ENCODE measurements at regions not wholly inside any gene's neighbourhood (a gene's known extent, or its start where the extent isn't known, plus 50 kb on each side); places are given as distances from the start of the nearest gene placed in this dataset.

DNA sequence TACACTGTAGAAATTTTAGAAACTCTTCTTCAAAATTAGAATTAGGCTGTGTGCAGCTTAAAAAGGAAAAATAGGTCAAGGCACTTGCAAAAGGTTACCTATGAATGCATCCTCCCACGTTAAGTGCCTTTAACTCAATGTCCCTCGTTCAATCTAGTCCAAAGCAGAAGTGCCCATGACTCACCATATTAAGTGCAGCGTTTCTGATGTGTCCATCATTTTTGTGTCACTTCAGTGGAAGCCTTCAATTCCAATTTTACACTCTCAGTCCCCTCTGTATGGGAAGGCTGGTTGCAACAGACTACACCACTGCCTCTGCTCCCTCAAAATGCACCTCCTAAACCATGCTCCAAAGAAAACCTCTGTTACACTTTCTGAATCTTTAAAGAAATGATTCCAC lies 53.4 kb downstream of the FOXB1 start:
- no peaks in the 10 kb centered on the region for H3K36me3 ChIP-seq (ENCODE audit: control insufficient read depth, insufficient read depth, low read length)
- peaks cover 6% of the 10 kb centered on the region for H3K9me3 ChIP-seq (ENCODE audit: control insufficient read depth, low read length)
- H3K4me3 ChIP-seq (ENCODE audit: low read length) = no peak overlapping the region
- no peaks in the 10 kb centered on the region for H3K27me3 ChIP-seq (ENCODE audit: control insufficient read depth, insufficient read depth, low read length)
- H3K9ac ChIP-seq (ENCODE audit: low read length) = no peak overlapping the region
- no peaks in the 10 kb centered on the region for H3K4me1 ChIP-seq (ENCODE audit: control insufficient read depth, insufficient read depth, low read length)

DNA sequence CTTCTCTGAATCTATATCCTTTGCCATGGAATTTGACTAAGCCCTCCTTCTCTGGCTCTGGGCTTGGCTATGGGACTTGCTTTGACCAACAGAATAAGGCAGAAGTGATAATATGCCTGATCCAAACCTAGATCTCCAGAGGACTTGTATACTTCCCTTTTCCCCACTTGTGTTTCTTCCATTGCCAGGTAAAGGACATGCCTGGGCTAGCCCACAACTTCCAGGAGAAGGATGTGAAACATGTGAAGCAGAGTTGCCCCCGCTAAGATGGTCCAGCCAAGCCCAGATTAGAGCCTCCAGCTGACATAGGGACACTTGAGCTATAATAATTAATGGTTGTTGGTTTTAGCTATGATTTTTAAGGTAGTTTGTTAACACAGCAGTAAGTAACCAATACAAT lies 55.1 kb downstream of the FOXB1 start:
- no peak overlapping the region for H3K4me3 ChIP-seq (ENCODE audit: low read length)
- H3K9ac ChIP-seq (ENCODE audit: low read length) = no peak overlapping the region
- no peaks in the 10 kb centered on the region for H3K4me1 ChIP-seq (ENCODE audit: control insufficient read depth, insufficient read depth, low read length)
- H3K27me3 ChIP-seq (ENCODE audit: control insufficient read depth, insufficient read depth, low read length) = no peaks in the 10 kb centered on the region
- H3K9me3 ChIP-seq (ENCODE audit: control insufficient read depth, low read length) = peaks cover 6% of the 10 kb centered on the region
- H3K36me3 ChIP-seq (ENCODE audit: control insufficient read depth, insufficient read depth, low read length) = no peaks in the 10 kb centered on the region

DNA sequence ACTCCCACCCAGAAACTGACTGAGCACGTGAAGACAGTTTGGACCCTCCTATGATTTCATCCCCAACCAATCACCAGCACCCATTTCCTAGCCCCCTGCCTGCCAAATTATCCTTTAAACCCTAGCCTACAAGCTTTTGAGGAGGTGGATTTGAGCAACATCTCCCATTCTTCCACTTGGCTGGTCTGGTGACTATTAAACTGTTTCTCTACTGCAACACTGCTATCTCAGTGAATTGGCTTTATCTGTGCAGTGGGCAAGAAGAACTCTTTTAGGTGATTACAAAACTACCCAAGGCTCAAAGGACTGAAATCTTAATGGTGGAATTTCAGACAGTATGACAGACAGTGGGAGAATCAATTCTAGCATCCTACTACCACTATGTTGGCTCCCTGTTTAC lies 57.6 kb downstream of the FOXB1 start:
- Histone ChIP-seq H3K9me3 (ENCODE audit: control insufficient read depth, low read length) (peaks cover 6% of the 10 kb centered on the region), H3K36me3 (ENCODE audit: control insufficient read depth, insufficient read depth, low read length) (no peaks in the 10 kb centered on the region), H3K4me1 (ENCODE audit: control insufficient read depth, insufficient read depth, low read length) (no peaks in the 10 kb centered on the region), H3K27me3 (ENCODE audit: control insufficient read depth, insufficient read depth, low read length) (peaks cover 3% of the 10 kb centered on the region), H3K4me3 (ENCODE audit: low read length) (no peak overlapping the region), H3K9ac (ENCODE audit: low read length) (no peak overlapping the region)

- H3K9me3 ChIP-seq (ENCODE audit: control insufficient read depth, low read length) = peaks cover 6% of the 10 kb centered on the region
- no peaks in the 10 kb centered on the region for H3K36me3 ChIP-seq (ENCODE audit: control insufficient read depth, insufficient read depth, low read length)
- H3K27me3 ChIP-seq (ENCODE audit: control insufficient read depth, insufficient read depth, low read length) = peaks cover 3% of the 10 kb centered on the region
- H3K4me1 ChIP-seq (ENCODE audit: control insufficient read depth, insufficient read depth, low read length) = no peaks in the 10 kb centered on the region
- no peak overlapping the region for H3K4me3 ChIP-seq (ENCODE audit: low read length)
- no peak overlapping the region for H3K9ac ChIP-seq (ENCODE audit: low read length)
Observed at GRCh38 chr15:60062826-60063225, 58.7 kb downstream of the FOXB1 start.

DNA sequence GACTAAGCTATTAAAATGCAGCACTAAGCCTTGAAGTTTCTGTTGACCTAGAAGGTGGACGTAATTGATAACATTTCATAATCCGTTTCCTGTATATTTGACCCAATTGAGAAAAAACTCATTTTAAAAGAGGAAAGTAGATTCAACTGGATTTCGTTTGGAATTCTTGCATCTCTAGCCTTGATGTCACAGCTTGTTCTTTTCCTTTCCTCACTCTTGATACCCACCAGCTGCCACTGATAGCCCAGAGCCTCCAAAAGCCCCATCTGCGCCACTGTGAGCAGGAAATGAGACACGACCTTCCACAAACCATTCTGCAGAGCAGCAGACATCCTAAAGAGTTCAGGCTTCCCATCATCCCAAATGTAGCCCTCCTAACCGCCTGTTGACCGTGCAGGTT lies 61.8 kb downstream of the FOXB1 start:
- Histone ChIP-seq H3K36me3 (ENCODE audit: control insufficient read depth, insufficient read depth, low read length) (no peaks in the 10 kb centered on the region), H3K4me1 (ENCODE audit: control insufficient read depth, insufficient read depth, low read length) (no peaks in the 10 kb centered on the region), H3K9me3 (ENCODE audit: control insufficient read depth, low read length) (peaks cover 6% of the 10 kb centered on the region), H3K9ac (ENCODE audit: low read length) (no peak overlapping the region), H3K27me3 (ENCODE audit: control insufficient read depth, insufficient read depth, low read length) (peaks cover 3% of the 10 kb centered on the region), H3K4me3 (ENCODE audit: low read length) (no peak overlapping the region)

DNA sequence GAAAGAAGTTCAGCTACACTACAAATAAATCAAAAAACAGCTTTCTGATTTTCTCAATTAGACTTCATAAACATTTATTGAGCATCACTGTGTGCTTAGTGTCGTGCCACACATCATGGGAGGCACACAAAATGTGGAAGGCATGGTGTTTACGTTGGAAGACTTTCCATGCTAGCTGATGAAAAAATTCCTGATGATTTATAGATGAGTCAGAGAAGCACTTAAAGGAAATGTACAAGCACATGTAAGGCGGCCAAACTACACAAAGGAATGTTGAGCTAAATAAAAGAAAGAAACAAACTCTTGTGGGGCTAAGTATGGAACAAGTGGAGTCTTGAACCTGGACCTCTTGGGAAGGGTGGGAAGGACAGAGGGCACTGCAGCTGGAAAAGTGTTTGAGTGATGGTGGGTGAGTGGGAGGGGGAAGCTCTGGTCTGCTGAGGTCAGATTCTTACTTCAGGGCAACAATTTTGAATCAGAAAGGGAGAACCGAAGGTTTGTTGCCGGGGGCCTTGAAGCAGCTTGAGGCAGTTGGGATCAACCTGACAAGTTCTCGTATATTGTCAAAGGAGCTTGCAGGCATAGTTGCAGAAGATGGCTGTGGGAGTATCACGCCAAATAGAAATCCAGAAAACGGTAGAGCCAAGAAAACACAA lies 66.9 kb downstream of the FOXB1 start:
- H3K9me3 ChIP-seq (ENCODE audit: control insufficient read depth, low read length) = no peaks in the 10 kb centered on the region
- H3K4me3 ChIP-seq (ENCODE audit: low read length) = no peak overlapping the region
- no peaks in the 10 kb centered on the region for H3K4me1 ChIP-seq (ENCODE audit: control insufficient read depth, insufficient read depth, low read length)
- H3K27me3 ChIP-seq (ENCODE audit: control insufficient read depth, insufficient read depth, low read length) = peaks cover 3% of the 10 kb centered on the region
- no peaks in the 10 kb centered on the region for H3K36me3 ChIP-seq (ENCODE audit: control insufficient read depth, insufficient read depth, low read length)
- no peak overlapping the region for H3K9ac ChIP-seq (ENCODE audit: low read length)

GRCh38 chr15:60072826-60073465 lies 68.8 kb downstream of the FOXB1 start:
- Histone ChIP-seq H3K4me3 (ENCODE audit: low read length) (no peak overlapping the region), H3K4me1 (ENCODE audit: control insufficient read depth, insufficient read depth, low read length) (no peaks in the 10 kb centered on the region)

DNA sequence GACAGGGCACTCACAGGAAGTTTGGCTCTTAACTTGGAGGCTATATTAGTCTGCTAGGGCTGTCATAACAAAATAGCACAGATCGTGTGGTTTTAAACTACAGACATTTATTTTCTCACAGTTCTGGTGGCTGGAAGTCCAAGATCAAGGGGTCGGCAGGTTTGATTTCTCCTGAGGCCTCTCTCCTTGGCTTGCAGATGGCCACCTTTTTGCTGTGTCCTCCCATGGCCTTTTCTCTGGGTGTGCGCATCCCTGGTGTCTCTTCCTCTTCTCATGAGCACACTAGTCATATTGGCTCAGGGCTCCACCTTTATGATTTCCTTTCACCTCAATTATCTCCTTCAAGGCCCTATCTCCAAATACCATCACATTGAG lies 69.3 kb downstream of the FOXB1 start:
- no peak overlapping the region for H3K4me3 ChIP-seq (ENCODE audit: low read length)
- H3K9me3 ChIP-seq (ENCODE audit: control insufficient read depth, low read length) = no peaks in the 10 kb centered on the region
- H3K4me1 ChIP-seq (ENCODE audit: control insufficient read depth, insufficient read depth, low read length) = no peaks in the 10 kb centered on the region
- no peak overlapping the region for H3K9ac ChIP-seq (ENCODE audit: low read length)
- no peaks in the 10 kb centered on the region for H3K36me3 ChIP-seq (ENCODE audit: control insufficient read depth, insufficient read depth, low read length)
- no peaks in the 10 kb centered on the region for H3K27me3 ChIP-seq (ENCODE audit: control insufficient read depth, insufficient read depth, low read length)

More at GRCh38 chr15:60072826-60073465, 68.8 kb downstream of the FOXB1 start:
- Histone ChIP-seq H3K9ac (ENCODE audit: low read length) (no peak overlapping the region), H3K36me3 (ENCODE audit: control insufficient read depth, insufficient read depth, low read length) (no peaks in the 10 kb centered on the region), H3K9me3 (ENCODE audit: control insufficient read depth, low read length) (no peaks in the 10 kb centered on the region), H3K27me3 (ENCODE audit: control insufficient read depth, insufficient read depth, low read length) (no peaks in the 10 kb centered on the region)

- Histone ChIP-seq H3K9me3 (ENCODE audit: control insufficient read depth, low read length) (no peaks in the 10 kb centered on the region), H3K36me3 (ENCODE audit: control insufficient read depth, insufficient read depth, low read length) (no peaks in the 10 kb centered on the region), H3K4me3 (ENCODE audit: low read length) (no peak overlapping the region), H3K9ac (ENCODE audit: low read length) (no peak overlapping the region), H3K4me1 (ENCODE audit: control insufficient read depth, insufficient read depth, low read length) (no peaks in the 10 kb centered on the region), H3K27me3 (ENCODE audit: control insufficient read depth, insufficient read depth, low read length) (no peaks in the 10 kb centered on the region)
Observed at GRCh38 chr15:60074181-60074885, 70.2 kb downstream of the FOXB1 start.

- Histone ChIP-seq H3K27me3 (ENCODE audit: control insufficient read depth, insufficient read depth, low read length) (no peaks in the 10 kb centered on the region), H3K9ac (ENCODE audit: low read length) (no peak overlapping the region), H3K36me3 (ENCODE audit: control insufficient read depth, insufficient read depth, low read length) (no peaks in the 10 kb centered on the region), H3K9me3 (ENCODE audit: control insufficient read depth, low read length) (no peaks in the 10 kb centered on the region), H3K4me1 (ENCODE audit: control insufficient read depth, insufficient read depth, low read length) (no peaks in the 10 kb centered on the region), H3K4me3 (ENCODE audit: low read length) (no peak overlapping the region)
Observed at GRCh38 chr15:60076045-60076444, 71.9 kb downstream of the FOXB1 start.

DNA sequence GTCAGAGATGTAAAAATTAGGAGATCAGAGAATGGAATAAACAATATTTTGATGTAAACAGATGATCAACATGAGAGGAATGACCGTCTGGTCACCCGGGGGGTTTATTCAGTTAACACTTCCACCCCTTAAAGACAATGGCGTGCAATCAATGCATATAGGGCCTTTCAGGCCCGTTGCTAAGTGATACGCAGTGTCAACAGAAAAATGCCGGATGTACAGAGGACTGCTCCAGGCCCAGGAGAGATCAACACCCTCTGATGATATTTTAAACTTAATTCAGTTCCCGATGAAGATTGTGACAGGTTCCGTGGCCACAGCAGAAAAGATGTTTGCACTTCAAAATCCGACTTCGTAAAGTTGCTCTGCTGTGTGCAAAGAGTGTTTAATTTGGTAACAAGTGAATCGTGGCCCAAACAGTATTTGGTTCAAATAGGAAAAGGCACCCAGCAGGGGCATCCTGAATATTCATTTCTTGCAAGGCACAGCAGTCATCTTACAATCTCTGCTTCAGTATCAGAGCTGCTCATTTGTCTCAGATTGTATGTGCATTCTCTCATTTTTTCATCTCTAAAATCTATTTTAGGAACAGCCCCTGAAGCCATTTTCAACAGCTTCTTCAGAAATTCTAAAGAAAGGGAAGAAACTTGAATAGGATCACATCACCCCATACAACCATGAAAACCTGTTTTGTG lies 72.6 kb downstream of the FOXB1 start:
- no peak overlapping the region for H3K9ac ChIP-seq (ENCODE audit: low read length)
- no peak overlapping the region for H3K4me3 ChIP-seq (ENCODE audit: low read length)
- no peaks in the 10 kb centered on the region for H3K9me3 ChIP-seq (ENCODE audit: control insufficient read depth, low read length)
- H3K36me3 ChIP-seq (ENCODE audit: control insufficient read depth, insufficient read depth, low read length) = no peaks in the 10 kb centered on the region
- no peaks in the 10 kb centered on the region for H3K4me1 ChIP-seq (ENCODE audit: control insufficient read depth, insufficient read depth, low read length)
- H3K27me3 ChIP-seq (ENCODE audit: control insufficient read depth, insufficient read depth, low read length) = no peaks in the 10 kb centered on the region

All from mucosa of stomach (tissue), 1 donor.